Smooth muscle cell of the brain vasculature (primary cell): ENCODE measurements at regions not wholly inside any gene's neighbourhood (a gene's known extent, or its start where the extent isn't known, plus 50 kb on each side); places are given as distances from the start of the nearest gene placed in this dataset.
"Not testable (repeated sequence)": the region's sequence is repeated elsewhere in the genome, so short reads cannot be mapped to it uniquely, and the experiment has no call there.

Source experiments
- DNase-seq: peaks from one replicate; pipeline ENCODE4 v3.0.0-alpha.2; 2012; ENCODE audit warnings: low read depth, low spot score

DNA sequence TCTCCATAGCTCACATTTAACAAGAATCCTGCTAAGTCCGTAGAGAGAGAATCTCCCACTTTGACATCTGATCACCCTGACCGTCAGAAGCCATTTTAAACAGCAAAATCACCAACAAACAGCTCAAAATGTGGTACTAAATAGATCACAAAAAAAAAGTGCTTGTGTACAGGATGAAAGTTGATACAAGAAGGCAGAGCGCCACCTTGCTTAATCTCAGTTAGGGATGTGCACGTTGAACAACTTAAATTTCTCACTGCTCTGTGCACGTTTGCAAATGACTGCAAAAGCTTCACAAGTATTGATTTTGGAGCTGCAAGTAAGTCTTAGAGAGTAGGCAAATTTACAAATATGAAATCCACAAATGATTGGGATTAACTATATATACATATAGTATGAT, 63.1 kb upstream of the NREP start:
- DNase-seq, result no peak

DNA sequence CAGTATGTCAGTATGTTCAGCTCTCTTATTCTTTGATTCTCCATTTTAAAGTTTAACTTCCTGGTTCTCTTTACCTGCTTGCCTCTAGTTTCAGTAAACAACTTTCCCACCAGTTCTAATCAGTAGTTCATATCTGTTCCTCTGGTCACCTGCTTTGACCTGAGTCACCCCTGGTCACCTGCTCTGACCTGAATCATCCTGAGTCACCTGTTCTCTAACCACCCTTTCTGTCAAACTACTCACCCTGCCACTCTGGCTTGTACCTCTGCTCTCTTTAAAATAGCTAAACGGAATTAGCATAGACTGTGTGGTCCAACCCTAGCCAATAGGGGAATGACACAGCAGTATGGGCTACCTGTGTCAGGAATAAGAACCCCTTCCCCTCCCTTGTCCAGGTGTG, 62.0 kb upstream of the NREP start:
- DNase-seq, result not testable (repeated sequence)

DNA sequence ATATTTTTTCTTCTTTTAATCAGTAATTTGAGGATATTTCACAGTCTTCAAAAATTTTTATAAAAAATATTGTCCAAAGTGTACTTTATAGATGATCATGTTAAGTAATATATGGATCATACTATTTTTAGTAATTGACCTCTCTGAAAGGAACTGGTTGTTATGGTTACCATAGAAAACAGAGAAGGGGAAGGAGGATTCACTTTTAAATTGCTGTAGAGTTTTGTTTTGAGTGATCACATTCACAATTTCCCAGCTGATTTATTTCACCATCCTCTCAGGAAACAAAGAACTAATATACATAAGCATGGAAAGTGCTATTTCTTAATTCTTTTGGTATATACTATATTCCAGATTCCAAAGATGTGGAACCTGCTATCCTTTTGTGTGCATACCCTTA, 56.5 kb upstream of the NREP start:
- DNase-seq, result no peak

DNA sequence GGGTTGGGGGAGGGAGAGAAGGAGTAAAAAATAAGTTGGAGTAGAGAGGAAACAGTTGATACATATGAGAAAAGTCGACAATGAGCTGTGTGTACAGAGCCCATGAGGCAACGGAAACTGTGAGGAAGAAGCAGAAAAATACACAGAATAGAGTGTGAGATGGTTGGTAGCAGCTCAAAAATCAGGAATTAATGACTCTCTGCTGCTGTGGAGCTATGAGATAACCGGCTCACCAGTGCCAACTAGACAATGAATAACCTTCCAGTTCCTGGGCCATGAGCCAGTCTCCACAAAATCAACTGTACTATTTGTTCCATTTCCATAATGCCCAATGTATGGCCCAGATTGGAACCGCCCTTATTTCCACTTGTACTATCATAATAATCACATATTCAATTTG, 53.1 kb upstream of the NREP start:
- DNase-seq, result no peak
